ENCODE measurements at regions not wholly inside any gene's neighbourhood (a gene's known extent, or its start where the extent isn't known, plus 50 kb on each side); places are given as distances from the start of the nearest gene placed in this dataset.

- intact Hi-C loops (cut with DNase I; ENCODE audit: low total_unique reads), result no loop called here
- 81 to 83% methylated on average over 11 of the region's 11 CpGs for WGBS, 2 donors
- no peak for DNase-seq (ENCODE audit: low spot score in 2 of 2)
- H3K4me3 ChIP-seq (ENCODE audit: low read depth, poor library complexity, severe bottlenecking), result no peak overlapping the region
- TF ChIP-seq POLR2A (IDR thresholded peaks at IDR 0.05), result no peak
- TF ChIP-seq, protein P1, sequence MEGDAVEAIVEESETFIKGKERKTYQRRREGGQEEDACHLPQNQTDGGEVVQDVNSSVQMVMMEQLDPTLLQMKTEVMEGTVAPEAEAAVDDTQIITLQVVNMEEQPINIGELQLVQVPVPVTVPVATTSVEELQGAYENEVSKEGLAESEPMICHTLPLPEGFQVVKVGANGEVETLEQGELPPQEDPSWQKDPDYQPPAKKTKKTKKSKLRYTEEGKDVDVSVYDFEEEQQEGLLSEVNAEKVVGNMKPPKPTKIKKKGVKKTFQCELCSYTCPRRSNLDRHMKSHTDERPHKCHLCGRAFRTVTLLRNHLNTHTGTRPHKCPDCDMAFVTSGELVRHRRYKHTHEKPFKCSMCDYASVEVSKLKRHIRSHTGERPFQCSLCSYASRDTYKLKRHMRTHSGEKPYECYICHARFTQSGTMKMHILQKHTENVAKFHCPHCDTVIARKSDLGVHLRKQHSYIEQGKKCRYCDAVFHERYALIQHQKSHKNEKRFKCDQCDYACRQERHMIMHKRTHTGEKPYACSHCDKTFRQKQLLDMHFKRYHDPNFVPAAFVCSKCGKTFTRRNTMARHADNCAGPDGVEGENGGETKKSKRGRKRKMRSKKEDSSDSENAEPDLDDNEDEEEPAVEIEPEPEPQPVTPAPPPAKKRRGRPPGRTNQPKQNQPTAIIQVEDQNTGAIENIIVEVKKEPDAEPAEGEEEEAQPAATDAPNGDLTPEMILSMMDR (IDR thresholded peaks at IDR 0.05), result no peak
These were observed 231.6 kb upstream of the IRS2 start for GRCh38 chr13:110018009-110018408.

DNA sequence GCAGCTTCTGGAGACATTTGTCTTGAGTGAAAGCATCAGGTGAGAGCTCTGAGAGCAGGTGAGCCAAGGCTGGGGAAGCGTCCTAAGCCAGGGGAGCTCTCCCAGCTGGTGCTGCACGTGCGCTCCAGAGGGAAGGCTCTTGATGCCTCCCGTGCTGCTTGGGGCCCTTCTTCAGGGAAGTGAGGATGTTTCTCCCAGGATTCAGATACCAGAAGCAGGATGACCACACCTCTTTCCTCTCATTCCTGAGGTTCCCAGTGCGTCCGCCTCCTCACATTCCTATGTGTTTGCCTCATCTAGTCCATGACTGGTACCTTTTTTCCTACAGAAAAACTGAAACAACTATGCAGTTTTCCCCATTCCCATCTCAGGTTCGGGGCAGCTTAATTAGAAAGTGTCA lies 231.0 kb upstream of the IRS2 start:
- no peak for DNase-seq (ENCODE audit: low spot score in 2 of 2)
- no peak for TF ChIP-seq POLR2A (IDR thresholded peaks at IDR 0.05)
- TF ChIP-seq, protein P1 (IDR thresholded peaks at IDR 0.05), result no peak
- no peak overlapping the region for H3K4me3 ChIP-seq (ENCODE audit: low read depth, poor library complexity, severe bottlenecking)
- intact Hi-C loops (cut with DNase I; ENCODE audit: low total_unique reads), result no loop called here
- WGBS, 2 donors, result 38 to 53% methylated on average over 7 of the region's 7 CpGs

DNA sequence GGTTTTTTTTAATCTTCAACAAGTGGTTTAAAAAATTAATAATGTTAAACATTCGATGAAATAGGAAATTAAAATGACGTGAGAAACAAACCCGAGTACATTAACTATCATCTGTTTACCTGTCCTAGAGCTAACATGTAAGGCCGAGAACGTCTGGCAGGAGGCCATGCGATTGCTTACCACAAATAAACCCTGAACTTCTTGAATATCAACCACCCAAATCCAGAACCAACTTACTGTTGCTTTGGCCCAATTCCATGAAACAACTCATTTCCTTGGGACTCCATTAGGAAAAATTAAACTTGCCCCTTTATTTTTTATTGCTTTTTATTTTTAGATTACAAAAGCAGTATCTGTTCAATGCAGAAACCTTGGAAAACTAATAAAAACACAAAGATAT lies 228.9 kb upstream of the IRS2 start:
- WGBS, 2 donors, result 60 to 68% methylated on average over 6 of the region's 6 CpGs
- intact Hi-C loops (cut with DNase I; ENCODE audit: low total_unique reads), result no loop called here
- H3K4me3 ChIP-seq (ENCODE audit: low read depth, poor library complexity, severe bottlenecking), result no peak overlapping the region
- no peak for DNase-seq (ENCODE audit: low spot score in 2 of 2)
- TF ChIP-seq, protein P1 (IDR thresholded peaks at IDR 0.05), result no peak
- no peak for TF ChIP-seq POLR2A (IDR thresholded peaks at IDR 0.05)

DNA sequence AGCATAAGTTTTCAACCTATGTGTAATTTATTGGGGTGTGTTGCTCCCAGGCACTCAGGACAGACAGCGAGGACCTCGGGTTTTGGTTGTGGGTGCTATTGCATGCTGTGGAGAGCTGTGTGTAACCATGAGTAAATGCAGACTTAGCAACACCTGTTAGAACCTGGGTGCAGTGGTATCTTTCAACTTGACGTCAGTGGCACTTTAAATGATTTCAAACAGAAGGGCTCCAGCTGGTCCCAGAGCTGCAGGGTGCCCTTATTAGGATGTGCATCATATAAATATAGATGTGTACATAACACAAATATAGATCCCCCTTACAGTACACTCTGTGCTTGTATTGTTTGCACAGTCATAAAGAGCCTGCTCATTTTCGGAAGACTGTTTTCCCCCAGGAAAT lies 228.3 kb upstream of the IRS2 start:
- TF ChIP-seq POLR2A (IDR thresholded peaks at IDR 0.05), result no peak
- TF ChIP-seq, protein P1 (IDR thresholded peaks at IDR 0.05), result no peak
- WGBS, 2 donors, result 63 to 82% methylated on average over 4 of the region's 4 CpGs
- intact Hi-C loops (cut with DNase I; ENCODE audit: low total_unique reads), result no loop called here
- no peak overlapping the region for H3K4me3 ChIP-seq (ENCODE audit: low read depth, poor library complexity, severe bottlenecking)
- DNase-seq (ENCODE audit: low spot score in 2 of 2), result no peak

GRCh38 chr13:110012102-110012739 lies 225.8 kb upstream of the IRS2 start:
- no peak overlapping the region for H3K4me3 ChIP-seq (ENCODE audit: low read depth, poor library complexity, severe bottlenecking)
- WGBS, 2 donors, result 76 to 85% methylated on average over 2 of the region's 2 CpGs
- TF ChIP-seq, protein P1 (IDR thresholded peaks at IDR 0.05), result no peak
- no peak for TF ChIP-seq POLR2A (IDR thresholded peaks at IDR 0.05)
- no peak for DNase-seq (ENCODE audit: low spot score in 2 of 2)
- intact Hi-C loops (cut with DNase I; ENCODE audit: low total_unique reads), result no loop called here

All from lower leg skin (tissue), 4 donors.